ENCODE measurements at regions not wholly inside any gene's neighbourhood (a gene's known extent, or its start where the extent isn't known, plus 50 kb on each side); places are given as distances from the start of the nearest gene placed in this dataset.

GRCh38 chr16:64468515-64469090, 653.3 kb downstream of the CDH11 start:
- Histone ChIP-seq H3K27me3 (no peaks in the 10 kb centered on the region), H3K4me3 (no peak overlapping the region), H3K36me3 (no peaks in the 10 kb centered on the region), H3K4me1 (no peaks in the 10 kb centered on the region), H3K9me3 (no peaks in the 10 kb centered on the region), H3K27ac (no peak overlapping the region)
- TF ChIP-seq POLR2A (IDR thresholded peaks at IDR 0.05), result no peak
- TF ChIP-seq, protein P1, sequence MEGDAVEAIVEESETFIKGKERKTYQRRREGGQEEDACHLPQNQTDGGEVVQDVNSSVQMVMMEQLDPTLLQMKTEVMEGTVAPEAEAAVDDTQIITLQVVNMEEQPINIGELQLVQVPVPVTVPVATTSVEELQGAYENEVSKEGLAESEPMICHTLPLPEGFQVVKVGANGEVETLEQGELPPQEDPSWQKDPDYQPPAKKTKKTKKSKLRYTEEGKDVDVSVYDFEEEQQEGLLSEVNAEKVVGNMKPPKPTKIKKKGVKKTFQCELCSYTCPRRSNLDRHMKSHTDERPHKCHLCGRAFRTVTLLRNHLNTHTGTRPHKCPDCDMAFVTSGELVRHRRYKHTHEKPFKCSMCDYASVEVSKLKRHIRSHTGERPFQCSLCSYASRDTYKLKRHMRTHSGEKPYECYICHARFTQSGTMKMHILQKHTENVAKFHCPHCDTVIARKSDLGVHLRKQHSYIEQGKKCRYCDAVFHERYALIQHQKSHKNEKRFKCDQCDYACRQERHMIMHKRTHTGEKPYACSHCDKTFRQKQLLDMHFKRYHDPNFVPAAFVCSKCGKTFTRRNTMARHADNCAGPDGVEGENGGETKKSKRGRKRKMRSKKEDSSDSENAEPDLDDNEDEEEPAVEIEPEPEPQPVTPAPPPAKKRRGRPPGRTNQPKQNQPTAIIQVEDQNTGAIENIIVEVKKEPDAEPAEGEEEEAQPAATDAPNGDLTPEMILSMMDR (IDR thresholded peaks at IDR 0.05), result no peak
- no peak for DNase-seq

- no peak overlapping the region for H3K27ac ChIP-seq
Observed at GRCh38 chr16:64459821-64460220, 662.0 kb downstream of the CDH11 start.

DNA sequence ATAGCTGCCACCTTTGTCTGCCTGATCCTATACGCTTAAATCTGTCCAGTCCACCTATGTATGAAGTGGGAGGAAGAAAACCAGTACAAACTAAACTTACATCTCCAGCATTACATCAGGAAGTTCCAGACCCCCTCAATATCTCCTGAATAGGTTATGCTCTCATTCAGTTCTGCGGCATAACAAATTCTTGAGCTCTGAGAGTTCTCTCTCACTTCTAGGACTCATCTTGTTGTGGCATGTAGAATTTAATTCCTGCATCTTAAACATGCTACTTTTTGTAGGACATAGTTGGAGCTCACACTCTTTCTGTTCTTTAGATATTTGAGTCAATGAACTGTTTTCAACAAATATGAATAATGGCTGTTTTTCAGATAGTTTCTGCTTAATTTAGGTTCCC, 662.5 kb downstream of the CDH11 start:
- no peaks in the 10 kb centered on the region for H3K4me1 ChIP-seq
- no peaks in the 10 kb centered on the region for H3K36me3 ChIP-seq
- no peaks in the 10 kb centered on the region for H3K9me3 ChIP-seq
- DNase-seq, result no peak
- H3K27me3 ChIP-seq, result no peaks in the 10 kb centered on the region
- no peak overlapping the region for H3K27ac ChIP-seq
- no peak overlapping the region for H3K4me3 ChIP-seq
- TF ChIP-seq, protein P1 (IDR thresholded peaks at IDR 0.05), result no peak
- TF ChIP-seq POLR2A (IDR thresholded peaks at IDR 0.05), result no peak

More at GRCh38 chr16:64459821-64460220, 662.0 kb downstream of the CDH11 start:
- no peaks in the 10 kb centered on the region for H3K36me3 ChIP-seq
- no peak for DNase-seq
- no peaks in the 10 kb centered on the region for H3K9me3 ChIP-seq
- no peaks in the 10 kb centered on the region for H3K4me1 ChIP-seq
- no peak overlapping the region for H3K4me3 ChIP-seq
- TF ChIP-seq POLR2A (IDR thresholded peaks at IDR 0.05), result no peak
- TF ChIP-seq, protein P1 (IDR thresholded peaks at IDR 0.05), result no peak
- no peaks in the 10 kb centered on the region for H3K27me3 ChIP-seq

- DNase-seq, result no peak
- no peaks in the 10 kb centered on the region for H3K36me3 ChIP-seq
- no peaks in the 10 kb centered on the region for H3K27me3 ChIP-seq
- TF ChIP-seq, protein P1 (IDR thresholded peaks at IDR 0.05), result no peak
- no peak for TF ChIP-seq POLR2A (IDR thresholded peaks at IDR 0.05)
- no peak overlapping the region for H3K4me3 ChIP-seq
- H3K27ac ChIP-seq, result no peak overlapping the region
- H3K4me1 ChIP-seq, result no peaks in the 10 kb centered on the region
- no peaks in the 10 kb centered on the region for H3K9me3 ChIP-seq
Observed at GRCh38 chr16:64455275-64455674, 666.6 kb downstream of the CDH11 start.

DNA sequence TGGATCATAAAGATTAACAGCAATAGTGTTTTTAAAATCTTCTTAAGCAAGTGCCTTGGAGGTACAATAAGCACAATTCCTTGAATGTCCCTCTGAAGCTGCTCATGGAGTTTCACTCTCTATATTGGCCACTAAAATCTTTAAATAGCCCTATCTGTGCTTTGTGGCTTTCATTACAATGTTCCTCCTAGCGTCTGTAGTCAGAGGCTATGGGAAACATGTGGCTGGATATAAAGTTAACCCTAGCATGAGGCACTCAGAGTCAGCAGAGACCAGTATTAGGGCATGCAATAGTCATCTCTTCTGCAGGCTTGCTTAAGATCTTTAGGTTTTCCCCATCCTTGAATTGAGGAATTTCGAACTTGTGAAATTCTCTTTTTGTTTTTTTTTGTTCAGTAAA, 668.2 kb downstream of the CDH11 start:
- TF ChIP-seq, protein P1 (IDR thresholded peaks at IDR 0.05), result no peak
- TF ChIP-seq POLR2A (IDR thresholded peaks at IDR 0.05), result no peak
- no peak overlapping the region for H3K27ac ChIP-seq

GRCh38 chr16:64452446-64452845, 669.4 kb downstream of the CDH11 start:
- no peak overlapping the region for H3K4me3 ChIP-seq
- H3K27ac ChIP-seq, result no peak overlapping the region
- no peaks in the 10 kb centered on the region for H3K27me3 ChIP-seq
- no peaks in the 10 kb centered on the region for H3K4me1 ChIP-seq
- H3K36me3 ChIP-seq, result no peaks in the 10 kb centered on the region
- no peak for DNase-seq
- no peaks in the 10 kb centered on the region for H3K9me3 ChIP-seq
- TF ChIP-seq POLR2A (IDR thresholded peaks at IDR 0.05), result no peak
- TF ChIP-seq, protein P1 (IDR thresholded peaks at IDR 0.05), result no peak

More for the DNA sequence above, 668.2 kb downstream of the CDH11 start:
- no peaks in the 10 kb centered on the region for H3K27me3 ChIP-seq
- no peaks in the 10 kb centered on the region for H3K9me3 ChIP-seq
- no peak overlapping the region for H3K4me3 ChIP-seq
- H3K4me1 ChIP-seq, result no peaks in the 10 kb centered on the region
- H3K36me3 ChIP-seq, result no peaks in the 10 kb centered on the region
- DNase-seq, result no peak
